ENCODE measurements at regions not wholly inside any gene's neighbourhood (a gene's known extent, or its start where the extent isn't known, plus 50 kb on each side); places are given as distances from the start of the nearest gene placed in this dataset.
"Not testable (repeated sequence)": the region's sequence is repeated elsewhere in the genome, so short reads cannot be mapped to it uniquely, and the experiment has no call there.

GRCh38 chr5:30337084-30337573, 856.4 kb upstream of the CDH6 start:
- no peak for DNase-seq

- DNase-seq: no peak
Measured at GRCh38 chr5:30331534-30331933, 862.0 kb upstream of the CDH6 start.

GRCh38 chr5:30325795-30326194, 867.7 kb upstream of the CDH6 start:
- DNase-seq: no peak

- DNase-seq: no peak
Measured at GRCh38 chr5:30324083-30324482, 869.4 kb upstream of the CDH6 start.

- no peak for DNase-seq
Measured at GRCh38 chr5:30287890-30288289, 905.6 kb upstream of the CDH6 start.

GRCh38 chr5:30279237-30279636, 914.2 kb upstream of the CDH6 start:
- DNase-seq: no peak

- DNase-seq: no peak
Measured at GRCh38 chr5:30267026-30267425, 926.5 kb upstream of the CDH6 start.

GRCh38 chr5:30239331-30240022, 954.0 kb upstream of the CDH6 start:
- DNase-seq: no peak

GRCh38 chr5:30237189-30237588, 956.3 kb upstream of the CDH6 start:
- DNase-seq: no peak

GRCh38 chr5:30209755-30210154, 983.7 kb upstream of the CDH6 start:
- DNase-seq: no peak

- no peak for DNase-seq
Measured at GRCh38 chr5:30197662-30198061, 995.8 kb upstream of the CDH6 start.

GRCh38 chr5:30195036-30195435, 998.5 kb upstream of the CDH6 start:
- DNase-seq: no peak

GRCh38 chr5:30194595-30194994, 998.9 kb upstream of the CDH6 start:
- no peak for DNase-seq

- no peak for DNase-seq
Measured at GRCh38 chr5:30183795-30184194, 1009.7 kb upstream of the CDH6 start.

- no peak for DNase-seq
Measured at GRCh38 chr5:30156156-30156555, 1037.3 kb upstream of the CDH6 start.

- DNase-seq: no peak
Measured at GRCh38 chr5:30152431-30152830, 1041.1 kb upstream of the CDH6 start.

GRCh38 chr5:30150231-30150630, 1043.3 kb upstream of the CDH6 start:
- DNase-seq: no peak

- DNase-seq: no peak
Measured at GRCh38 chr5:30149526-30149925, 1044.0 kb upstream of the CDH6 start.

GRCh38 chr5:30147976-30148375, 1045.5 kb upstream of the CDH6 start:
- no peak for DNase-seq

- DNase-seq: not testable (repeated sequence)
Measured at GRCh38 chr5:30144059-30144458, 1049.4 kb upstream of the CDH6 start.

- DNase-seq: no peak
Measured at GRCh38 chr5:30142432-30142831, 1051.1 kb upstream of the CDH6 start.

GRCh38 chr5:30121043-30121442, 1072.4 kb upstream of the CDH6 start:
- no peak for DNase-seq

- no peak for DNase-seq
Measured at GRCh38 chr5:30117135-30117534, 1076.4 kb upstream of the CDH6 start.

- DNase-seq: no peak
Measured at GRCh38 chr5:30113542-30113941, 1079.9 kb upstream of the CDH6 start.

- DNase-seq: no peak
Measured at GRCh38 chr5:30112867-30113266, 1080.6 kb upstream of the CDH6 start.
